ENCODE measurements at regions not wholly inside any gene's neighbourhood (a gene's known extent, or its start where the extent isn't known, plus 50 kb on each side); places are given as distances from the start of the nearest gene placed in this dataset.
A peak's percentile ranks its signal among the peaks of the same experiment; 100 is the strongest.

GRCh38 chr7:25543798-25544197 is 315.5 kb upstream of the NPVF start:
- H3K36me3 Mint-ChIP-seq (ENCODE audit: unreplicated experiment) = peaks cover 4% of the 10 kb centered on the region
- peak overlapping the region; percentile 44 for H3K27ac Mint-ChIP-seq (ENCODE audit: unreplicated experiment)
- no peaks in the 10 kb centered on the region for H3K27me3 Mint-ChIP-seq (ENCODE audit: unreplicated experiment)
- peak overlapping the region; percentile 30 for H3K4me3 Mint-ChIP-seq (ENCODE audit: unreplicated experiment)
- peaks cover 41% of the 10 kb centered on the region for H3K4me1 Mint-ChIP-seq (ENCODE audit: low read depth, unreplicated experiment)
- DNase-seq = no peak
- no peak for TF ChIP-seq CTCF (IDR thresholded peaks at IDR 0.05; ENCODE audit: partially characterized antibody, unreplicated experiment)
- peaks cover 3% of the 10 kb centered on the region for H3K9me3 Mint-ChIP-seq (ENCODE audit: unreplicated experiment)

- peak overlapping the region; percentile 44 for H3K27ac Mint-ChIP-seq (ENCODE audit: unreplicated experiment)
- no peaks in the 10 kb centered on the region for H3K36me3 Mint-ChIP-seq (ENCODE audit: unreplicated experiment)
- H3K27me3 Mint-ChIP-seq (ENCODE audit: unreplicated experiment) = no peaks in the 10 kb centered on the region
- DNase-seq = no peak
- no peak for TF ChIP-seq CTCF (IDR thresholded peaks at IDR 0.05; ENCODE audit: partially characterized antibody, unreplicated experiment)
- H3K4me3 Mint-ChIP-seq (ENCODE audit: unreplicated experiment) = peak overlapping the region; percentile 56
- H3K9me3 Mint-ChIP-seq (ENCODE audit: unreplicated experiment) = peaks cover 4% of the 10 kb centered on the region
- H3K4me1 Mint-ChIP-seq (ENCODE audit: low read depth, unreplicated experiment) = peaks cover 43% of the 10 kb centered on the region
Measured at GRCh38 chr7:25544254-25544653, 316.0 kb upstream of the NPVF start.

- H3K27me3 Mint-ChIP-seq (ENCODE audit: unreplicated experiment) = peaks cover 5% of the 10 kb centered on the region
- peaks cover 9% of the 10 kb centered on the region for H3K9me3 Mint-ChIP-seq (ENCODE audit: unreplicated experiment)
- no peaks in the 10 kb centered on the region for H3K36me3 Mint-ChIP-seq (ENCODE audit: unreplicated experiment)
- peaks cover 54% of the 10 kb centered on the region for H3K4me1 Mint-ChIP-seq (ENCODE audit: low read depth, unreplicated experiment)
- TF ChIP-seq CTCF (IDR thresholded peaks at IDR 0.05; ENCODE audit: partially characterized antibody, unreplicated experiment) = no peak
- no peak for DNase-seq
- peak overlapping the region; percentile 18 for H3K4me3 Mint-ChIP-seq (ENCODE audit: unreplicated experiment)
- H3K27ac Mint-ChIP-seq (ENCODE audit: unreplicated experiment) = peak overlapping the region; percentile 25
Measured at GRCh38 chr7:25545124-25546008, 317.1 kb upstream of the NPVF start.

- Mint-ChIP-seq H3K9me3 (ENCODE audit: unreplicated experiment) (peaks cover 12% of the 10 kb centered on the region), H3K36me3 (ENCODE audit: unreplicated experiment) (peaks cover 5% of the 10 kb centered on the region), H3K27ac (ENCODE audit: unreplicated experiment) (no peak overlapping the region), H3K4me1 (ENCODE audit: low read depth, unreplicated experiment) (peaks cover 64% of the 10 kb centered on the region), H3K27me3 (ENCODE audit: unreplicated experiment) (peaks cover 5% of the 10 kb centered on the region), H3K4me3 (ENCODE audit: unreplicated experiment) (no peak overlapping the region)
- TF ChIP-seq CTCF (IDR thresholded peaks at IDR 0.05; ENCODE audit: partially characterized antibody, unreplicated experiment) = no peak
- no peak for DNase-seq
Measured at GRCh38 chr7:25546306-25546705, 318.0 kb upstream of the NPVF start.

- H3K4me3 Mint-ChIP-seq (ENCODE audit: unreplicated experiment) = peak overlapping the region; percentile 77
- H3K27ac Mint-ChIP-seq (ENCODE audit: unreplicated experiment) = peak overlapping the region; percentile 88
- peaks cover 60% of the 10 kb centered on the region for H3K4me1 Mint-ChIP-seq (ENCODE audit: low read depth, unreplicated experiment)
- no peak for TF ChIP-seq CTCF (IDR thresholded peaks at IDR 0.05; ENCODE audit: partially characterized antibody, unreplicated experiment)
- peaks cover 12% of the 10 kb centered on the region for H3K9me3 Mint-ChIP-seq (ENCODE audit: unreplicated experiment)
- no peak for DNase-seq
- H3K27me3 Mint-ChIP-seq (ENCODE audit: unreplicated experiment) = peaks cover 5% of the 10 kb centered on the region
- H3K36me3 Mint-ChIP-seq (ENCODE audit: unreplicated experiment) = peaks cover 5% of the 10 kb centered on the region
Measured at GRCh38 chr7:25549271-25549921, 321.1 kb upstream of the NPVF start.

All from glutamatergic neuron (in vitro differentiated cells).